ENCODE measurements at regions not wholly inside any gene's neighbourhood (a gene's known extent, or its start where the extent isn't known, plus 50 kb on each side); places are given as distances from the start of the nearest gene placed in this dataset.

GRCh38 chr3:174547801-174548435 is 311.2 kb upstream of the NAALADL2 start:
- TF ChIP-seq POLR2AphosphoS5 (IDR thresholded peaks at IDR 0.05; ENCODE audit: low read depth, low read length) (no peak), POLR2A (IDR thresholded peaks at IDR 0.05; ENCODE audit: low read depth, low read length) (no peak), TAF1 (IDR thresholded peaks at IDR 0.05; ENCODE audit: borderline replicate concordance, low read depth, low read length) (no peak)

Data from GM12892 (cell line).